GM23338 (cell line): ENCODE measurements at regions not wholly inside any gene's neighbourhood (a gene's known extent, or its start where the extent isn't known, plus 50 kb on each side); places are given as distances from the start of the nearest gene placed in this dataset.

ENCODE experiments used
- ATAC-seq: fragments of 200-7000 bp; cut with Tn5 transposase; 3 replicates; pipeline ENCODE4 v1.9.1; 2020
- DNase-seq: peaks from one replicate; pipeline ENCODE4 v3.0.0-alpha.2; 2015; ENCODE audit warnings: low spot score
- H2AFZ ChIP-seq: fragments of 200-600 bp; sonication (generic); 2 replicates; pipeline ENCODE4 v1.8.0; 2016; ENCODE audit warnings: antibody characterized with exemption, mild to moderate bottlenecking, moderate library complexity
- H3F3A ChIP-seq: fragments of 200-600 bp; sonication (generic); replicated peaks from 2 replicates; pipeline ENCODE4 v1.8.0; 2017; ENCODE audit warnings: antibody characterized with exemption, mixed run types, low read depth
- H3K27ac ChIP-seq: fragments of 200-600 bp; sonication (generic); 2 replicates; pipeline ENCODE4 v1.6.1; 2016; ENCODE audit warnings: low read depth
- H3K27me3 ChIP-seq: fragments of 200-600 bp; sonication (generic); 2 replicates; pipeline ENCODE4 v1.8.0; 2016; ENCODE audit warnings: mild to moderate bottlenecking, mixed run types, moderate library complexity; ENCODE audit not compliant: insufficient read depth
- H3K36me3 ChIP-seq: fragments of 200-600 bp; sonication (generic); 2 replicates; pipeline ENCODE4 v1.8.0; 2016; ENCODE audit warnings: mild to moderate bottlenecking; ENCODE audit not compliant: insufficient read depth
- H3K4me1 ChIP-seq: fragments of 200-600 bp; sonication (generic); 2 replicates; pipeline ENCODE4 v1.8.0; 2016; ENCODE audit warnings: mild to moderate bottlenecking, moderate library complexity; ENCODE audit not compliant: insufficient read depth
- H3K4me2 ChIP-seq: fragments of 200-600 bp; sonication (generic); 2 replicates; pipeline ENCODE4 v1.7.1; 2017; ENCODE audit warnings: mixed run types
- H3K4me3 ChIP-seq: fragments of 200-600 bp; sonication (generic); 2 replicates; pipeline ENCODE4 v1.6.1; 2016; ENCODE audit warnings: mixed run types
- H3K79me2 ChIP-seq: fragments of 200-600 bp; sonication (generic); replicated peaks from 2 replicates; pipeline ENCODE4 v1.8.0; 2017; ENCODE audit warnings: mild to moderate bottlenecking; ENCODE audit not compliant: insufficient read depth
- H3K9me2 ChIP-seq: fragments of 200-600 bp; sonication (generic); 2 replicates; pipeline ENCODE4 v1.8.0; 2017; ENCODE audit not compliant: insufficient read depth
- H4K20me1 ChIP-seq: fragments of 200-600 bp; sonication (generic); replicated peaks from 2 replicates; pipeline ENCODE4 v1.8.0; 2017; ENCODE audit warnings: mild to moderate bottlenecking; ENCODE audit not compliant: insufficient read depth
- H3K27ac Mint-ChIP-seq: 2 replicates; pipeline ENCODE4 v1.8.0; 2020; ENCODE audit warnings: inconsistent platforms, mild to moderate bottlenecking, moderate library complexity, mixed read lengths
- H3K27me3 Mint-ChIP-seq: 3 replicates; pipeline ENCODE4 v1.8.0; 2022; ENCODE audit warnings: low read depth, mild to moderate bottlenecking, moderate library complexity, mixed read lengths, inconsistent platforms; ENCODE audit not compliant: insufficient read depth, poor library complexity
- H3K36me3 Mint-ChIP-seq: 3 replicates; pipeline ENCODE4 v1.8.0; 2021; ENCODE audit warnings: low read depth, mild to moderate bottlenecking, inconsistent platforms, moderate library complexity, mixed read lengths
- H3K4me1 Mint-ChIP-seq: 3 replicates; pipeline ENCODE4 v1.8.0; 2020; ENCODE audit warnings: mild to moderate bottlenecking, inconsistent platforms, mixed read lengths
- H3K4me3 Mint-ChIP-seq: 3 replicates; pipeline ENCODE4 v1.8.0; 2021; ENCODE audit warnings: moderate library complexity, mild to moderate bottlenecking, inconsistent platforms, mixed read lengths
- H3K9me3 Mint-ChIP-seq: 3 replicates; pipeline ENCODE4 v1.8.0; 2020; ENCODE audit warnings: moderate library complexity, mild to moderate bottlenecking, inconsistent platforms, mixed read lengths
- CREB1 ChIP-seq: fragments of 250-450 bp; sonication (Bioruptor Pico); IDR thresholded peaks from 2 replicates; pipeline ENCODE4 v1.5.0; 2020; ENCODE audit warnings: low read depth, mild to moderate bottlenecking, moderate library complexity
- CTCF ChIP-seq, 2 experiments: fragments of 200-600 bp in 1 of 2; sonication (generic) in 1 of 2; conservative IDR thresholded peaks; 2 replicates each; pipeline versions ENCODE4 v1.5.1 to v1.6.1; 2016 to 2017; ENCODE audit warnings: antibody characterized with exemption in 2 of 2, low read depth in 2 of 2, mild to moderate bottlenecking in 2 of 2, moderate library complexity in 1 of 2
- ETS1 ChIP-seq: IDR thresholded peaks from 2 replicates; pipeline ENCODE4 v1.6.1; 2016; ENCODE audit warnings: antibody characterized with exemption
- EZH2 ChIP-seq: fragments of 200-600 bp; sonication (generic); IDR thresholded peaks from one replicate; pipeline ENCODE4 v1.8.0; 2017; ENCODE audit warnings: antibody characterized with exemption, mild to moderate bottlenecking, low read depth; ENCODE audit not compliant: unreplicated experiment
- EZH2phosphoT487 ChIP-seq: fragments of 200-600 bp; sonication (generic); IDR thresholded peaks from one replicate; pipeline ENCODE4 v1.8.1; 2018; ENCODE audit warnings: antibody characterized with exemption; ENCODE audit not compliant: unreplicated experiment
- JUNB ChIP-seq: IDR thresholded peaks from one replicate; pipeline ENCODE4 v1.6.1; 2016; ENCODE audit warnings: antibody characterized with exemption; ENCODE audit not compliant: unreplicated experiment
- NANOG ChIP-seq: IDR thresholded peaks from 2 replicates; pipeline ENCODE4 v1.6.1; 2016; ENCODE audit warnings: antibody characterized with exemption, borderline replicate concordance
- POLR2AphosphoS5 ChIP-seq: IDR thresholded peaks from 2 replicates; pipeline ENCODE4 v1.6.1; 2016; ENCODE audit warnings: antibody characterized with exemption, low read depth
- REST ChIP-seq: IDR thresholded peaks from one replicate; pipeline ENCODE4 v1.6.1; 2018; ENCODE audit warnings: antibody characterized with exemption; ENCODE audit not compliant: unreplicated experiment
- STAT1 ChIP-seq: IDR thresholded peaks from one replicate; pipeline ENCODE4 v1.6.1; 2016; ENCODE audit warnings: antibody characterized with exemption; ENCODE audit not compliant: unreplicated experiment
- ZNF114 ChIP-seq: fragments of 250-450 bp; sonication (Bioruptor Pico); IDR thresholded peaks from 2 replicates; pipeline ENCODE4 v1.5.0; 2020; ENCODE audit warnings: mild to moderate bottlenecking, moderate library complexity
- ZNF331 ChIP-seq: fragments of 250-450 bp; sonication (Bioruptor Pico); IDR thresholded peaks from 2 replicates; pipeline ENCODE4 v1.5.0; 2020; ENCODE audit warnings: low read depth, mild to moderate bottlenecking, moderate library complexity
- ZNF462 ChIP-seq: fragments of 250-450 bp; sonication (Bioruptor Pico); IDR thresholded peaks from 2 replicates; pipeline ENCODE4 v1.5.0; 2020; ENCODE audit warnings: mild to moderate bottlenecking, moderate library complexity

- H3F3A ChIP-seq: no peaks in the 10 kb centered on the region
- H4K20me1 ChIP-seq: no peaks in the 10 kb centered on the region
- DNase-seq (no peak), ATAC-seq (no peak)
- H2AFZ ChIP-seq: no peak overlapping the region
- Mint-ChIP-seq H3K4me1 (no peaks in the 10 kb centered on the region), H3K36me3 (no peaks in the 10 kb centered on the region), H3K4me3 (no peak overlapping the region), H3K27ac (no peak overlapping the region), H3K9me3 (no peaks in the 10 kb centered on the region), H3K27me3 (no peaks in the 10 kb centered on the region)
- H3K4me3 ChIP-seq: no peak overlapping the region
- TF ChIP-seq POLR2AphosphoS5 (no peak), ZNF331 (CRISPR knock-in tag) (no peak), CTCF (conservative IDR thresholded peaks at IDR 0.05; ENCODE audit: low read depth in 2 of 2) (no peak), CREB1 (CRISPR knock-in tag) (no peak), ETS1 (no peak), ZNF114 (CRISPR knock-in tag) (no peak), NANOG (no peak), EZH2 (no peak), REST (no peak), STAT1 (no peak), ZNF462 (CRISPR knock-in tag) (no peak), EZH2phosphoT487 (no peak), JUNB (no peak)
- H3K27me3 ChIP-seq: no peaks in the 10 kb centered on the region
- H3K27ac ChIP-seq: no peak overlapping the region
- no peak overlapping the region for H3K4me2 ChIP-seq
- no peaks in the 10 kb centered on the region for H3K9me2 ChIP-seq
- H3K79me2 ChIP-seq: no peaks in the 10 kb centered on the region
- H3K36me3 ChIP-seq: no peaks in the 10 kb centered on the region; the same call in 1 of the 2 replicates
- no peaks in the 10 kb centered on the region for H3K4me1 ChIP-seq
Measured at GRCh38 chr4:72817012-72817411, 248.0 kb upstream of the ADAMTS3 start.
